ENCODE measurements at regions not wholly inside any gene's neighbourhood (a gene's known extent, or its start where the extent isn't known, plus 50 kb on each side); places are given as distances from the start of the nearest gene placed in this dataset.
"Not testable (repeated sequence)": the region's sequence is repeated elsewhere in the genome, so short reads cannot be mapped to it uniquely, and the experiment has no call there.

- no peak for TF ChIP-seq GATA1 (IDR thresholded peaks at IDR 0.05; ENCODE audit: low read depth, low read length)
- TF ChIP-seq POLR2A (IDR thresholded peaks at IDR 0.05; ENCODE audit: low read length): no peak
- DNase-seq: no peak
These were observed 50.3 kb upstream of the OSBPL11 start for GRCh38 chr3:125645616-125646015.

- TF ChIP-seq GATA1 (IDR thresholded peaks at IDR 0.05; ENCODE audit: low read depth, low read length): no peak
- TF ChIP-seq POLR2A (IDR thresholded peaks at IDR 0.05; ENCODE audit: low read length): no peak
- peak in 1 of 2 experiments; percentile 10 for DNase-seq
These were observed 51.3 kb upstream of the OSBPL11 start for GRCh38 chr3:125646581-125646980.

- TF ChIP-seq POLR2A (IDR thresholded peaks at IDR 0.05; ENCODE audit: low read length) (no peak), GATA1 (IDR thresholded peaks at IDR 0.05; ENCODE audit: low read depth, low read length) (no peak)
- DNase-seq: no peak
These were observed 52.2 kb upstream of the OSBPL11 start for GRCh38 chr3:125647318-125648014.

- TF ChIP-seq GATA1 (IDR thresholded peaks at IDR 0.05; ENCODE audit: low read depth, low read length) (no peak), POLR2A (IDR thresholded peaks at IDR 0.05; ENCODE audit: low read length) (no peak)
- no peak for DNase-seq
These were observed 55.9 kb upstream of the OSBPL11 start for GRCh38 chr3:125651244-125651643.

GRCh38 chr3:125652349-125652748 lies 57.1 kb upstream of the OSBPL11 start:
- DNase-seq: no peak
- no peak for TF ChIP-seq GATA1 (IDR thresholded peaks at IDR 0.05; ENCODE audit: low read depth, low read length)
- no peak for TF ChIP-seq POLR2A (IDR thresholded peaks at IDR 0.05; ENCODE audit: low read length)

GRCh38 chr3:125654526-125654925 lies 59.2 kb upstream of the OSBPL11 start:
- DNase-seq: no peak
- TF ChIP-seq GATA1 (IDR thresholded peaks at IDR 0.05; ENCODE audit: low read depth, low read length): no peak
- no peak for TF ChIP-seq POLR2A (IDR thresholded peaks at IDR 0.05; ENCODE audit: low read length)

GRCh38 chr3:125662675-125663074 lies 67.4 kb upstream of the OSBPL11 start:
- TF ChIP-seq POLR2A (IDR thresholded peaks at IDR 0.05; ENCODE audit: low read length): no peak
- no peak for TF ChIP-seq GATA1 (IDR thresholded peaks at IDR 0.05; ENCODE audit: low read depth, low read length)

GRCh38 chr3:125670352-125670751 lies 75.1 kb upstream of the OSBPL11 start:
- TF ChIP-seq GATA1 (IDR thresholded peaks at IDR 0.05; ENCODE audit: low read depth, low read length) (no peak), POLR2A (IDR thresholded peaks at IDR 0.05; ENCODE audit: low read length) (no peak)

More at GRCh38 chr3:125662675-125663074, 67.4 kb upstream of the OSBPL11 start:
- DNase-seq: no peak

GRCh38 chr3:125670945-125671344 lies 75.6 kb upstream of the OSBPL11 start:
- no peak for DNase-seq
- no peak for TF ChIP-seq GATA1 (IDR thresholded peaks at IDR 0.05; ENCODE audit: low read depth, low read length)
- no peak for TF ChIP-seq POLR2A (IDR thresholded peaks at IDR 0.05; ENCODE audit: low read length)

More at GRCh38 chr3:125670352-125670751, 75.1 kb upstream of the OSBPL11 start:
- no peak for DNase-seq

- no peak for TF ChIP-seq GATA1 (IDR thresholded peaks at IDR 0.05; ENCODE audit: low read depth, low read length)
- TF ChIP-seq POLR2A (IDR thresholded peaks at IDR 0.05; ENCODE audit: low read length): no peak
- DNase-seq: no peak
These were observed 76.4 kb upstream of the OSBPL11 start for GRCh38 chr3:125671461-125672243.

- DNase-seq: no peak
- TF ChIP-seq GATA1 (IDR thresholded peaks at IDR 0.05; ENCODE audit: low read depth, low read length) (no peak), POLR2A (IDR thresholded peaks at IDR 0.05; ENCODE audit: low read length) (no peak)
These were observed 80.5 kb upstream of the OSBPL11 start for GRCh38 chr3:125675791-125676190.

GRCh38 chr3:125679258-125679657 lies 84.0 kb upstream of the OSBPL11 start:
- TF ChIP-seq GATA1 (IDR thresholded peaks at IDR 0.05; ENCODE audit: low read depth, low read length) (no peak), POLR2A (IDR thresholded peaks at IDR 0.05; ENCODE audit: low read length) (no peak)
- no peak for DNase-seq

GRCh38 chr3:125681146-125681545 lies 85.8 kb upstream of the OSBPL11 start:
- DNase-seq: no peak

GRCh38 chr3:125681906-125682305 lies 86.6 kb upstream of the OSBPL11 start:
- not testable (repeated sequence) for DNase-seq

More at GRCh38 chr3:125681146-125681545, 85.8 kb upstream of the OSBPL11 start:
- TF ChIP-seq POLR2A (IDR thresholded peaks at IDR 0.05; ENCODE audit: low read length): no peak
- no peak for TF ChIP-seq GATA1 (IDR thresholded peaks at IDR 0.05; ENCODE audit: low read depth, low read length)

GRCh38 chr3:125682610-125683009 lies 87.3 kb upstream of the OSBPL11 start:
- DNase-seq: not testable (repeated sequence)
